ENCODE measurements at regions not wholly inside any gene's neighbourhood (a gene's known extent, or its start where the extent isn't known, plus 50 kb on each side); places are given as distances from the start of the nearest gene placed in this dataset.

DNA sequence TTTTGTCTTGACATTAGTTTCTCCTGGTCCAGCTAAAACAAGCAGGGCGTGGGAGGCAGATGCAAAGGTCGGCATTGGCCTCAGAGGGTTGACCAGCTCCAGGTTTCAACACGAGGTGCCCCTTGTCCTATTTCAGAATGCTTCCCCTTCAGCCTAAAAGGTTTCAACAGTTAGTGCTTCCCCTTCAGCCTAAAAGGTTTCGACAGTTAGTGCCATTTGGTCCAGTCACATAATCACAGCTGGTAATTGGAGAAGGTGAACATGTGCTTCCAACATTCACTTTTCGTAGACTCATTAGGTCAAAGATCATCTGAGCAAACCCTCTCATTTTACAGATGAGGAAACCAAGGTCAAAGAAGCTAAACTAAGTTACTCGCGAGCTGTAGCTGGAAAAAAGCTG is 270.3 kb upstream of the MAP3K1 start:
- DNase-seq (ENCODE audit: low read depth): no peak

DNA sequence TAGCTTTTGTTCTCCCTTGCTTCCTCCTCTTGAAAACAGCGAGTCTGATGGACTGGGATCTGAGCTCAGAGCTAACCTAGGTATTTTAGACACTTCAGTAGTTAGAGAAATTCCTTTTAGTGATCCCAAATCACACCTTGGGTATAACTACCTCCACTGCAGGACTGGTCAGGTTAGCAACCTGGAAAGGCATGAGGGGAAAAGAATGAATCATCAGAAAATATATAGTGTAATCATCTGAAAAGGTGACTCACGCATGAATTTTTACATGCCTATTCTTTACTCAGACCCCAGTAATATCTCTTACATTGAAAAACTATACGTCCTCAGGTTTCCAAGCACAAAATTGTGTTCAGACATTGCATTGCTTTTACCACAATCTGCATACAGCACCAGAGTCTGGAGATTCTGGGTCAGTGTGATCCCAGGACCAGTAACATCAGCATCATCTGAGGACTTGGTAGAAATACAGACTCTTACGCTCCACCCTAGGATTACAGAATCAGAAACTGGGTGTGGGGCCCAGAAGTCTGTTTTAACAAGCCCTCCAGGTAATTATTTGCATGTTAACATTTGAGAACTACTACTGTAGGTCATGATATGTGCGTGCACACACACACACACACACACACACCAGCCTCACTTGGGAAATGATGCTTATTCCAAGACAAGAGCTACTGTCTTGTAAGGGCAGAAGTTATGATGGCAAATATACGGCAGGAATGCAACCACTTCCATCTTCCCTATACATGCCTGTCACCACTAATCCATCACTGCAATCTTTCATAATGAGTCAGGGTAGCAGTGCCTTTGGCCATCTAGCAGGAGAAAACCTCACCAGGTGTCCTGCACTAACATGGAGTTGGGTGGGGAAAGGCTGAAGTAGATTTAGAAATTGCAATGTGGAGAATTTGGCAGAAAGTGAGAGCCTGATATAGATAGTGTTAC is 271.6 kb upstream of the MAP3K1 start:
- no peak for DNase-seq (ENCODE audit: low read depth)

DNA sequence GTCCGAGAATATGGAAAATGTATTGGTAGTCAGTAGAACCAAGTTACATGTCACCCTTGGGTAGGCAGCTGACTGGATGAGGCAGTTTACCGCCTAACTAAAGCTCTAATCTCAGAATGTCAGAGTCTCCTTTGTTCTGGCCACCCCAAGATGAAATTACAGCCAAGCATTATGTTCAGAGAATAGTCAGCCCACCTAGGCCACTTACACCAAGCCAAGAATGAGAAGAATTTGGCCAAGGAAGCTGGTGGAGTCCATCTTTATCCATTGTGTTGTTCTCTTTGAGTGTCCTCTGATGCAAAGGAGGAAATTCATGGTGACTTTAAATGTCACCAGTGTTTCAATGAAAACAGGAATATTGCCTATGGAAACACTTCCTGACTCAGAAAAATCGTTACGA is 275.1 kb upstream of the MAP3K1 start:
- DNase-seq (ENCODE audit: low read depth): no peak

DNA sequence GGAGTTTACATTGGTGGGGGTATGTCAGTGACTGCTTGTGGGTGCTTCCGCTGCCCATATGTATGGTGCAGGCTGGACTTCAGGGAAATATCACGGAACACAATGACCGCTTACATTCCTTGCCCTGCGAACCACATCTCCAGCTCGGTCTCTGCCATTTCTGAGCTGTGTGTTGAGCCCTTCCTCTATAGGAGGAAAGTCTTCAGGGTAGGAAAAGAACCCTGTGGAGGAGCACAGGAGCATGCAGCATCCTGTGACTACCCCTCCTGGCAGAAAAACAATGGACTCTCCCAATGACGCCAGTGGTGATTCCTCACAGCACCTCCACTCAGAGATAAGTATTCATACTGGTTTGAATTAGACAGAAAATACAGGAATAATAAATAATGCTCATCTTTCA is 276.8 kb upstream of the MAP3K1 start:
- DNase-seq (ENCODE audit: low read depth): no peak

DNA sequence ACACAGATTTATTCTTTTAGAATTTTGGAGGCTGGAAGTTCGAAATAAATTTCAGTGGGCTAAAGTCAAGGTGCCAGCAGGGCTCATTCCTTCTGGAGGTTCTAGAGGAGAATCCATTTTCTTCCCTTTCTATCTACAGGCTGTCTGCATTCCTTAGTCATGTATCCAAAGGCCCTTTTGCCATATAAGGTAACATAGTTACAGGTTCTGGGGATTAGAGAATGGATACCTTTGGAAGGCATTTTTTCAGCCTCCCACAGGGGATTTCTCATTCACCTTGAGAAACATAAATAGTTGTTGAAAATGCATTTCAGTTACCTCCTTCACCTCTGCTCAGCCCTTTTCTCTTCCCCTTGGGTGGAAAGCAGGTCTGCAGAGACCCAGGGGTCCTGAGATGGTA is 280.0 kb upstream of the MAP3K1 start:
- no peak for DNase-seq (ENCODE audit: low read depth)

DNA sequence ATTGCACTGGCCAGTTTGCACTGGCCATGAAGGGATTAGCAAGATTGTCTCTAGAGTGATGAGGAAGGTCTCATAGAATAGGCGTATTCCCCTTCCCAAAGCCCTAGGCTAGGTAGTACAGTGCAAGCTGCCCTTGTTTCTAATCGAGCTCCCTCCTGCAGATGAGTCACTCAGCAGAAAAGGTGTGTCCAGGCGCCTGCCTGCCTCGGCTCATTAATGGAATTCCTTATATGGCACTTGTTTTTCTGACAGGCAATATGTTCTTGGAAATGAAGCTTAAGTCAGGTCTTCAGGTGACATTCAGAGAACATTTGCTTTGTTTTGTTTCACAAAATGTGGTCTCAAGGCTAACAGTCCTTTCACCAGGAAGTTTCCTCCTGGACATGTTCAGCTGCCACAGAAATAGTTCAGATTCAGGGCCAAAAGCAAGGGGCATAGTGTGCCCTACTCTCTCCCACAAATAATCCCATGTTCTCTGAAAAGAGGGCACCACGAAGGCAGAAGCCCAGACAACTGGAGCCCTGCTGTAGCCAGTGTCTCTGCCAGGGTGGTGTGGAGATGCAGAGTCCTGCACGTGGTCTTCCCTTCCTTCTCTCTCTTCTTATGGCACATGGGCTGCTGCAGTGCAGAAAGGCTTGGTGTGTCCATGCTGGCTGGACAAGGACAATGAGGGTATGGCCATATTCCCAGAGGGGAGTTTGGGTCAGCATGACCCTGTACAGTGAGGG is 281.1 kb upstream of the MAP3K1 start:
- DNase-seq (ENCODE audit: low read depth): no peak

DNA sequence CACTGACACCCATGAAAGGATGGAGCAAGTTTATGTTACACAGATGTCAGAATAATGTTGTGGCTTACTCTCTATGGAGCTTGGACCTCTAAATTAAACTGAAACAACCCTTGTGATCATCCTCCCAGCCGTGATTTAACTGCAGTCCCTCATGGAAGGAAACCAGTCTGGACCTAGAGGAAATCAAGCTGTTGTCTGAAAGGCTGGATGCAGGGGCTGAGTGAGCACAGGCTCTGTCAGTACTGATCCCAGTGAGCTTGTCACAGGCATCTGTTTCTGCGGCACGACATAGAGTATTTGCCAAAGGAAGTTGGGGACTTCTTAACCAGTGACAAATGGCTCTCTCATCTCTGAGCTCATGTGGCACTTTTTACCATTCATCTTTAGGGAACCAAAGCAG is 282.9 kb upstream of the MAP3K1 start:
- DNase-seq (ENCODE audit: low read depth): no peak

DNA sequence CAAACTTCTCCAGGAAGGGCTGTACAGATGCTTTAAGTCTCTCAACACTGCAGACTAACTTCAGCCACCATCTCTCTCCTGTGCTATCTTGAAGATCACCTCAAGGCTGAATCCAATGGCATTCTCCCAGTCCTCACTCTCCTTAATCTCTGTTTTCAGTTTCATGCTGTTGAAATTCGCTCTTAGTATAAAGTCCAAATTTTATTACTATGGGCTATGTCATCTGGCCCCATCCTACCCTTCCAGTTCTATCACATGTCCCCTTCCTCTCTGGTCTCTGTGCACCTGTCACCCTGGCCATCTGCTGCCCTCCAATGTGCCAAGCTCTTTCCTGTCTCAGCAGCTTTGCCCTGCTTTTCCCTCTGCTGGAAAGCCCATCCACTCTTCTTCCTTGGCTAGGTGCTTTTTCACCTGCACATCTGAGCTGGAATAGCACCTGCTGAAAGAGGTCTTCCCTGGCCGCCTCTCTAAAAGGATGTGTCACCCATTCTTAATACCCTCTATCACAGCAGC is 284.7 kb upstream of the MAP3K1 start:
- no peak for DNase-seq (ENCODE audit: low read depth)

DNA sequence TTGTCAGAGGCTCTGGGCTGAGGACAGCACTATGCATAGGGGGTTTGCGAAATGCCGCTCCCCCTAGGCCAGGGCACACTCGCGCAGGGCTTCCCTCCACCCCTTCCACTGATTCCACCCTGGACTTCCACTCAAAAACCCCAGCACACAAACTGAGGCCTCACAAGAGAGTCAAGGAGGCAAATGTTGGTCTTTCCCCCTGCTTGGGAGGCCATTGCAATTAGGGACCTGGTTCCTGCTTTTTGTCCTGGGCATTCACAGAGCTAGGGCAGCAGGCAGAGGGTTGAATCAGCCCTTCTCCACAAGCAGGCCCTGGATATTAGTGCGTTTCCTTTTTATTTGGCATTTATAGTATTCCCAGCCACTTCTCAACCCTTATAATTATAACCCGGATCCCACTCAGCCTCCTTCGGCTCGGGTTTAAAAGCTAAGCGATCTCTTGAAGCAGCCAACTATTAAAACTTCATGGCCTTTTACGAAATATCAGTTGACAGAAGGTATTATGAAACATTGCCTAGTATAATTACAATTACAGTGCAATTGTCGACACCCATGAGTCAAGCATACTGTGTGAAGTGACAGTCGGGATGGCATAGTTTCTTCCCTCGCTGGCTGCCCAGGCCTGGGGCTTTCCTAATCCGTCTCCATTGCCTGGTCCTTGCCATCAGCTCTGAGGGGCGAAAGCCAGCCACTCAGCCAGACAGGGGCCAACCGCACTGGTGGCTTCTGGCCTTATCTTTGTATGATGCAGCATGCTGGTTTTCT is 285.5 kb upstream of the MAP3K1 start:
- DNase-seq (ENCODE audit: low read depth): no peak

DNA sequence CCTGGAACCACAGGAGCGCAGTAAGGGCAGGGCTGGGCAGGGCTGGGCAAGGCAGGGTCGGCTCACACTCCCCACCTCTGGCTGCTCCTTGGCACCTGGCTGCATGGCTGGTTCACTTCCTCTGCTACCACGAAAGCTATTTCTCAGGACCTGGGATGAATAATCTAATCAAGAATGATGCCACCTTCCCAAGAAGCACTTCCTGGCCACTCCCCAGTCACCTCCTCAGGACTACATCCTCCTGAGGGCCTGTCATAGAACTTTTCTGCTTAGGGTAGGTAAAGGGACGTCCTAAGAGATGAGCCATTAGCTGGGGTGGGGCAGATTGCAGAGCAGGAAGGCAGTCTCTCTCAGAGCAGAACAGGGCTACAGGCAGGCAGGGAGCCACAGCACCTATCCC is 288.2 kb upstream of the MAP3K1 start:
- no peak for DNase-seq (ENCODE audit: low read depth)

DNA sequence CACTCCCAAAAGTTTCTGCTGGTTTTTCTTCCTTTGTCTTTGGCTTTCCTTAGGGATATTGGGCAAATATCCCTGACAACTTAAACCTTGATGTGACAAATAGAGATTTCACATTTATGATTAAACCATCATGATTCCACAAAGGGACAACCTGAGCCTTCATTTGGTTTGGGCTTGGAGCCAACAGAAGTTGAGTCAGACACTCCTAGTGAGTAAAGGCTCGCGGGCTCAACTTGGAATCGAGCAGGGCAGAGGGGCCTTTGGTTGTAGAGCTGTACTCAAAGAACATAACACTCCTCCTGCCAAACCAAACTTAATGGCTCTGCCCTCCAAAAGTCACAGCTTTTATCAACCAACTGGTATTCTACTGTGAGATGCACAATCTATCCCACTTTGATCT is 290.2 kb upstream of the MAP3K1 start:
- DNase-seq (ENCODE audit: low read depth): no peak

DNA sequence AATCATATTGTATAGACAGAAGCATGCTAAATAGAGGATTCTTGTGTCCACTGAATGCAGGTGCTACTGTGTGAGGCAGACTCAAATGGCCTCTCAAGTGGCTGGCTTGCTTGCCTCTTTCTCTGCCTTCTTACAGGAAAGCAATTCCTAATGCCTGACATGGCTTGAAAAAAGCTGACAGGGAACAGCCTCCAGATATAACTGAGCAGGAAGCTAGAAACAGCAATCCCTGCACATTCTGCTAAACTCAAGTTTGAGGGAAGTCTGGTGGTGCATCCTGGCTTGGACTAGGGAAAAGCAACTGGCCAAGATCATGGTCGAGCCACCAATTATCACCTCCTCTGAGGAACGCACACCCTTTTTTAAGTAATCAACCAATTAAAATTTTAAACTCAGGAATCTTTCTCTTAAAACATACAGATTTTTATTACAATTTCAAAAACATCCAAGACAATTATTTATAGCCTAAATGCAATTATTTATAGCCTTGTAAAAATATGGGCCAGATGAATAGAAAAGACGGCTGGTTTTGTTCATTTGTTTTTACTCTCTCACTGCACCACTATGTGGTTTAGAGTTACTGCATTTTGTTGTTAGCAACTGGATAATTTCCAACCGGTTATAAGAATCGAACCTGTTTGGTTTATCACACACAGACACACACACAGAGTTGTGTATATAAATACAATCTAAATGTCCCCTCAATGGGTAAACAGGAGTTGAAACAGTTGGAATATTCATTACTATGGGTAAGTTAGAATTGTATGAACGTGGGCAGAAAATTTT is 290.9 kb upstream of the ANKRD55 start:
- DNase-seq (ENCODE audit: low read depth): no peak

DNA sequence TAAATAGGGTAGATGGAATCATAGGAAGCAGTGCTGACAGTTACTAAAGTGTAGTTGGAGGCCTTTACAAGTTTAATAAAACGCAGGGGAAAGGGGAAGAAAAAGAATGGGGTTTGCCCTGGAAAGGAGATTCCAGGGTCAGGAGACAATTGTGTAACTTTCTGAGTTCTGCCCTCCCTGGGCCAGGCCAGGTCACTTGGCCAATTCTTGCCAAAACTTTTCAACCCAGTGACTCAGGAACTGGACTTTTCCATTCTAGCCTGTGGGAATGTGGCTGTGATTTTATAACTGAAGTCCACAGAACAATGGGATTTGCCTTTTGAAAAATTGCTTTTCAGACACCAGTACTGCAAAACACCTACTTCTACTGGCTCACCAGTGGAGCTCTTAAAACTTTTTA is 289.8 kb upstream of the ANKRD55 start:
- DNase-seq (ENCODE audit: low read depth): no peak

DNA sequence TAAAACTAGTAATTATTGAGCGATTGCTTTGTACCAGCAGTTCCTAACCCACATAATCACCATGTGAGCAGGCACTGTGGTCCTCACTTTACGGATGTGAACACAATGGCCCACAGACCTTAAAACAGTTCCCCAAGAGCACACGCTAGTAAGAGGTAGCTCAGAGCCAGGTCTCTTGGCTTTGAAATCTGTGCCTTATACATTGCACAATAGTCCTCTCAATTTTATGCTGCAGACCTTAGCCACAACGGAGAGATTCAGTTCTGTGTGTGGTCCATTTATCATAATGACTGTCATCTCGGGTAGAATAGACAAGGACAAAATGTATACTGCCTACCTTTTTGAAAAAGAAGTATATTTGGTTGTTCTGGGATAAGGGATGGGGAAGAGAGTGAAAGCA is 289.0 kb upstream of the ANKRD55 start:
- no peak for DNase-seq (ENCODE audit: low read depth)

DNA sequence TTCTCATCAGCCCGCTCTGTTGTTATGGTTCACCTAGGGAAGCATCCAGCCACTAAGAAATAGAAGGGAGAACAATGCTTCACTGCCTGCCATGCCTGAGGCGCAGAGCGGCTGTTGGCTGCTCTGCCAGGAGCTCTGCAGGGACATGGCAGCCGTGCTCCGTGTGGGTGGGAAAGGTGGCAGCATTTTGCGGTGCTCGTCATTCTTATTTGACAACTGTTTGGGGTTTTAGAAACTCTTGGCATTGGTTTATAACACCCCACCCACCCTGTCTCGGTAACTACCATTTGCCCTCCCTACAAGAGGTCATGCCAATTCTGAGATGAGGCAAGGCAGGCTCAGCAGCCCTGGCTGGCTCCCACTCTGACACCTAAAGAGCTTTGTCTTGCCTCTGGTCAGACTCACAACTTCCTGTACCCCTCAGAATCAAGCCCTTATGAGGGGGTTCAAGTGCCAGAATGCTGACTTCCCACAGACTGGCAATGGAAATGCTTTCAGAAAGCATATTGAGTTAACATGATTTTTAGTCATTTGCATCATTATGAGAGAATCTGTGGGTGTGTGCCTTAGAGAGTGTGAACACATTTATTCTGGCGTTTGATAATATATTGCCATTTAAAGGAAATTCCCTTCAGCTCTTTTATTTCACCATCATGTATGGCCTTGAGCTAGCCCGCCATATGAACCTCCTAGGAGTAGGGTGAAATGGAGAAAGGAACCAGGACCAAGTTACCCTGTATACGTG is 288.0 kb upstream of the ANKRD55 start:
- no peak for DNase-seq (ENCODE audit: low read depth)

DNA sequence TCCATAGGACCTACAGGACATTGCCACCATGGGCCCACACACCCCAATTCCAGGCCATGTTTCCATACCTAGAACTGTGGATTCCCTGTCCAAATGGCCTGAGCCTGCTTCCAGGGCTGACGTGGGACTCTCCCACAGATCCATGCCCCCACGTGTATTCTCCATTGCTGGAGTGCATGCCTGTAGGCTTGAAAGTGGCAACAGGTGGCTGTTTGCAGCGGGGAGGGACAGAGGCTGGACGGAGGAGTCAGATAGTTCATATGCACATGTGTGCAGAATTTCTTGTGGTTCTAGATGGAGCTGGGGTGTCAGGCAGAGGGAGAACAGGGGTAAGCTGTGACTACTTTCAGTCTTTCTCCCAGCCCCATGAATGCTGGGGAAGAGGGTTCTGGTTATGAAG is 285.7 kb upstream of the ANKRD55 start:
- DNase-seq (ENCODE audit: low read depth): no peak

DNA sequence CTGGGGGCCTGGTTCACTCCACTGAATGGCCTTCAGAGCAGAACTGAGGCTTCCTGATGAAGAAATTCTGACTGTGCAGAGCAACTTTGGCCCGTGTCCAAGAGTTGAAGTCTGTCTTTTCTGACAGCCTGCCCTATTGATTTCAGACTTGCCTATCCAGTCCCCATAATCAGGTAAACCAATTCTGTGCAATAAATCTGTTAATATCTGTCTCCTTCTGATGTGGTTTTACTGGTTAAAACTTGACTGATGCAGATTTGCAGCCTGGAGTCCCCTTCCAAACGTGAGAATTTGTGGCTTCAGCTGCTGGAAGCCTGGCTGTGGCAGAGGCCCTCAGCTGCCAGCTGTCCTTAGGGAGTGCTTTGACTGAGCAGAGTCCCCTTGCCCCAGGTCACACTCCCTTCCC is 283.9 kb upstream of the ANKRD55 start:
- no peak for DNase-seq (ENCODE audit: low read depth)

DNA sequence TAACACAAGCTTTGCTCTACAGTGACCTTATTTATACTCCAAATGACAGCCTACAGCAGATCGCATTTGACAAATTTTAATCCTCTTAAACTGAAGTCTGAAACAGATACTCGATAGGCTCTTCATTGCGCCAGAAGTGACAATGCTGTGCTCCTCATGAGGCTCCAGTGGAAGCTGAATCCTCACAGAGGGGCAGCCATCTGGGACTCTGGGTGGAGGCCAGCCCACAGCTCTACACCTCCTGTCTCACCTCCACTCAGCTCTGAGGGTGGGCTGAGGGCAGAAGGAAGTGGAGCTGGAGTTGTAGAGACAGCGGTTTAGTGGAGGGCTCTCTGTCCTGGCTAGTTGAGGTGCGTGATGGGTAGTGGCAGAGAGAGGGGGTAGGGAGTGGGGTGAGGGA is 283.3 kb upstream of the ANKRD55 start:
- DNase-seq (ENCODE audit: low read depth): no peak

DNA sequence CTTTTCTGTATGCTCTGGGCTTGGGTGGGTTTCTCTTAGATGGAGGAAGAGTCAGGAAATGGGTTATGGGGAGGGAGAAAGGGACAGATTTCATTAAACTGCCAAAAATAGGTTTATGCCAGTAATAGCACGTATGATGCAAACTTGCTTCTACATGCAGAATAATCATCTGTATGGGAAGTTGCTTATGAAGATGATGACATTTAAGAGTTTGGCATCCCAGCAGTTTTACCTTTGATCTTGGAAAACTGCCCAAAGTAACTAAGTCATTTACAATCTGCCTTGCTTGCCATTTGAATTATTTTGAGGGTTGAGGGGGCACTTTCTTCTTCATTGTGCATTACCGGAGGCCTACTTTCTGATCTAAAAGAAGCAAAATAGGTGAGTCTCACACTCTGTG is 282.9 kb upstream of the ANKRD55 start:
- DNase-seq (ENCODE audit: low read depth): no peak

DNA sequence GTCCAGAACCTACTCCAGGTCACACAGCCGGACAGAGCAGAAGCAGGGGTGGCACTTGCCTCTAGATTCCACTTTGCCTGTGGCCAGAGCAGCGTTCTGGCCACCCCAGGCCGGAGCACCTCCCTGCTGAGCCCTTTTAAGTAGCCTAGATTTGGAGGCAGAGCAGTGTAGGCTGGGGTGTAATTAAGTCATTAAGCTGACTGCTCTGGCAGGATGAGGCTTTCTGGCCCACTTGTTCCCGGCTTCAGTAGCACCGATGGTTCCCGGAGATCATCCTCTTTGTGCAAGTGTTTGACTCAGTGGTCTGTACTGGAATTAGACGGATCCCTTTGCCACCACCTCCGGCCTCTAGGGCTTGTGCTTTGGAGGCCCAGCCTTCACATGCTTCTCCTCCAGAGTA is 281.9 kb upstream of the ANKRD55 start:
- DNase-seq (ENCODE audit: low read depth): no peak

DNA sequence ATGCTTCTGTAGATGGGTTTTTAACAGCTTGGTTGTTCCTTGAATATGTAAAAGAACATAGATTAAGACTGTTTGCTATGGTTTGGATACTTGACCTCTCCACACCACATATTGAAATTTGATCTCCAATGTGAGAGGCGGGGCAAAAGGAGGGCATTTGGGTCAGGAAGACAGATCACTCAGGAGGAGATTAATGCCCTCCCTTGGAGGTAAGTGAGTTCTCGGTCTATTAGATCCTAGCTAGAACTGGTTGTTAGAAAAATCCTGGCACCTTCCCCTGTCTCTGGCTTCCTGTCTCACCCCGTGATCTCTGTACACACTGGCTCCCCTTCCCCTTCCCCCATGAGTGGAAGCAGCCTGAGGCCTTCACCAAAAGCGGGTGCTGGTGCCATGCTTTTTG is 281.1 kb upstream of the ANKRD55 start:
- no peak for DNase-seq (ENCODE audit: low read depth)

All from activated T-cell treated with anti-CD3 and anti-CD28 coated beads for 1 hour (primary cell).